ENCODE measurements at regions not wholly inside any gene's neighbourhood (a gene's known extent, or its start where the extent isn't known, plus 50 kb on each side); places are given as distances from the start of the nearest gene placed in this dataset.
"Not testable (repeated sequence)": the region's sequence is repeated elsewhere in the genome, so short reads cannot be mapped to it uniquely, and the experiment has no call there.

DNA sequence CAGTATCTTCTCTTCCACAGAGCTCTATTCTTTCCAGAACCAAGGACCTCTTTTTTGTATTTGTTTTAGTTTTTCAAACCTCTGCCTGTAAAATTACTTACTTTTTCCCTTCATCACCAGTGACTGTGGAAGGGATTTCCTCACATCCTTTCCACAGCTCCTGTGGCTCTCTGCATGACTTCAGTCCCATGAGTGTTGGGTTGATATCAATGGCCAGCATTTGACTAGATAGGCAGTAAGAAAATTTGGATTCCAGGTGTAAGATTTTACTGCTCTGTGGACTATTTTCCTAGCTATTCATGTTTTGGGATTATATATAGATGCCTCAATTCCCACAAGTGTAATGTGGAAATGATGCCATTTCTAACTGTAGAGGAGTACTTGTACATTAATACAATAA lies 171.5 kb upstream of the PTBP2 start:
- no peak for DNase-seq (ENCODE audit: low spot score)
- H3K4me3 Mint-ChIP-seq = no peak overlapping the region
- no peak overlapping the region for H3K27ac Mint-ChIP-seq
- no peaks in the 10 kb centered on the region for H3K36me3 Mint-ChIP-seq
- H3K4me1 Mint-ChIP-seq (ENCODE audit: low read depth in 2 of 2) = no peaks in the 10 kb centered on the region
- ATAC-seq = no peak
- no peaks in the 10 kb centered on the region for H3K27me3 Mint-ChIP-seq
- no peaks in the 10 kb centered on the region for H3K9me3 Mint-ChIP-seq

- H3K36me3 Mint-ChIP-seq = no peaks in the 10 kb centered on the region
- DNase-seq (ENCODE audit: low spot score) (no peak), ATAC-seq (no peak)
- no peak overlapping the region for H3K4me3 Mint-ChIP-seq
- no peaks in the 10 kb centered on the region for H3K27me3 Mint-ChIP-seq
- H3K27ac Mint-ChIP-seq = no peak overlapping the region
- peaks cover 4% of the 10 kb centered on the region for H3K9me3 Mint-ChIP-seq
- no peaks in the 10 kb centered on the region for H3K4me1 Mint-ChIP-seq (ENCODE audit: low read depth in 2 of 2)
Observed at GRCh38 chr1:96552451-96552850, 169.1 kb upstream of the PTBP2 start.

- ATAC-seq (no peak), DNase-seq (ENCODE audit: low spot score) (no peak)
- Mint-ChIP-seq H3K27ac (no peak overlapping the region), H3K36me3 (no peaks in the 10 kb centered on the region), H3K4me1 (ENCODE audit: low read depth in 2 of 2) (no peaks in the 10 kb centered on the region), H3K4me3 (no peak overlapping the region), H3K27me3 (no peaks in the 10 kb centered on the region), H3K9me3 (peaks cover 4% of the 10 kb centered on the region)
Observed at GRCh38 chr1:96553811-96554210, 167.8 kb upstream of the PTBP2 start.

- Mint-ChIP-seq H3K4me3 (no peak overlapping the region), H3K4me1 (ENCODE audit: low read depth in 2 of 2) (no peaks in the 10 kb centered on the region), H3K9me3 (peaks cover 4% of the 10 kb centered on the region), H3K27ac (no peak overlapping the region), H3K36me3 (no peaks in the 10 kb centered on the region), H3K27me3 (no peaks in the 10 kb centered on the region)
- DNase-seq (ENCODE audit: low spot score) (no peak), ATAC-seq (no peak)
Observed at GRCh38 chr1:96554364-96554763, 167.2 kb upstream of the PTBP2 start.

DNA sequence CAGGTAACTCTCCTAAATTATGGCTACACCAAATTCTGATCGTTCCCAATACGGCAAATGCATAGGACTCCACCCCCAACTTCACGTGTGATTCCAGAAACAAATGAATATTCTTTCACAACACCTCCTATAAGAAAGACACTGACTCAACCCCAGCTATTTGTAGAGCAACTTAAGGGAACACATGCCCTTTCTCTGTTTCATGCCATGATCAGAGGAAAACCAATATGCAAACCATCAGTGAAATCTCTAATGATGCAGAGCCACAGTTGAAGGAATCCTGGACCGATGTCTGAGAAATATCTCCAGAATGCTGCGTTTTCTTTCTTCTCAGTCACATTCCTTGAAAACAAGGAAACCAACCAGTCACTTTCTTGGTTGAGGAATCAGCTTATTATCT lies 164.2 kb upstream of the PTBP2 start:
- H3K27me3 Mint-ChIP-seq = no peaks in the 10 kb centered on the region
- no peaks in the 10 kb centered on the region for H3K4me1 Mint-ChIP-seq (ENCODE audit: low read depth in 2 of 2)
- no peaks in the 10 kb centered on the region for H3K36me3 Mint-ChIP-seq
- H3K9me3 Mint-ChIP-seq = peaks cover 6% of the 10 kb centered on the region
- no peak overlapping the region for H3K27ac Mint-ChIP-seq
- no peak overlapping the region for H3K4me3 Mint-ChIP-seq
- no peak for ATAC-seq
- no peak for DNase-seq (ENCODE audit: low spot score)

- no peak for ATAC-seq
Observed at GRCh38 chr1:96558635-96559034, 162.9 kb upstream of the PTBP2 start.

GRCh38 chr1:96559181-96559580 lies 162.4 kb upstream of the PTBP2 start:
- Mint-ChIP-seq H3K4me3 (no peak overlapping the region), H3K4me1 (ENCODE audit: low read depth in 2 of 2) (no peaks in the 10 kb centered on the region), H3K9me3 (peaks cover 6% of the 10 kb centered on the region), H3K36me3 (no peaks in the 10 kb centered on the region), H3K27me3 (no peaks in the 10 kb centered on the region), H3K27ac (no peak overlapping the region)
- DNase-seq (ENCODE audit: low spot score) (no peak), ATAC-seq (no peak)

More at GRCh38 chr1:96558635-96559034, 162.9 kb upstream of the PTBP2 start:
- H3K36me3 Mint-ChIP-seq = no peaks in the 10 kb centered on the region
- H3K27ac Mint-ChIP-seq = no peak overlapping the region
- H3K9me3 Mint-ChIP-seq = peaks cover 6% of the 10 kb centered on the region
- DNase-seq (ENCODE audit: low spot score) = no peak
- H3K27me3 Mint-ChIP-seq = no peaks in the 10 kb centered on the region
- H3K4me1 Mint-ChIP-seq (ENCODE audit: low read depth in 2 of 2) = no peaks in the 10 kb centered on the region
- H3K4me3 Mint-ChIP-seq = no peak overlapping the region

- Mint-ChIP-seq H3K36me3 (no peaks in the 10 kb centered on the region), H3K9me3 (peaks cover 6% of the 10 kb centered on the region), H3K27ac (no peak overlapping the region), H3K27me3 (no peaks in the 10 kb centered on the region), H3K4me1 (ENCODE audit: low read depth in 2 of 2) (no peaks in the 10 kb centered on the region), H3K4me3 (no peak overlapping the region)
- DNase-seq (ENCODE audit: low spot score) (no peak), ATAC-seq (no peak)
Observed at GRCh38 chr1:96559707-96560596, 161.6 kb upstream of the PTBP2 start.

GRCh38 chr1:96562094-96562493 lies 159.5 kb upstream of the PTBP2 start:
- H3K4me3 Mint-ChIP-seq = no peak overlapping the region
- DNase-seq (ENCODE audit: low spot score) = no peak
- peaks cover 2% of the 10 kb centered on the region for H3K9me3 Mint-ChIP-seq
- no peak overlapping the region for H3K27ac Mint-ChIP-seq
- no peak for ATAC-seq
- no peaks in the 10 kb centered on the region for H3K36me3 Mint-ChIP-seq
- no peaks in the 10 kb centered on the region for H3K4me1 Mint-ChIP-seq (ENCODE audit: low read depth in 2 of 2)
- no peaks in the 10 kb centered on the region for H3K27me3 Mint-ChIP-seq

- not testable (repeated sequence) for H3K4me3 Mint-ChIP-seq; DNase-seq (ENCODE audit: low spot score); H3K9me3 Mint-ChIP-seq; H3K36me3 Mint-ChIP-seq; H3K4me1 Mint-ChIP-seq (ENCODE audit: low read depth in 2 of 2); H3K27me3 Mint-ChIP-seq; ATAC-seq; H3K27ac Mint-ChIP-seq
Observed at GRCh38 chr1:96564401-96564800, 157.2 kb upstream of the PTBP2 start.

DNA sequence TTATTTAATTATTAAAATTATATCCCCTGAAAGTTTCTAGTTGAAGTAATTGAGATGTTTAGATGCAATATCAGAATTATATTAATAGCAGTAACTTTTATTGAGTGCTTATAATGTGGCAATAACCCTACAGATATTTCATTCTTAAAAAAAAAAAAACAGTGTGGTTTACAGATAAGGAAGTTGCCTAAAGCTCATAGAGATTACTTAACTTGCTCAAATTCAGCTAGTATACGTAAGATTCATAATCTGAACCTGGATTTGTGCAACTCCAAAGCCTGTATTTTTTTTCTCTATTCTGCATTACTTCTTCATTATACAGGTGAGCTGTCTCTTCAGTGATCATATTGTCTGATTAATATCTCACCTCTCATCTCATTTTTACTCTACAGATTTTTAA lies 156.0 kb upstream of the PTBP2 start:
- H3K4me1 Mint-ChIP-seq (ENCODE audit: low read depth in 2 of 2) = no peaks in the 10 kb centered on the region
- ATAC-seq = no peak
- no peaks in the 10 kb centered on the region for H3K27me3 Mint-ChIP-seq
- DNase-seq (ENCODE audit: low spot score) = no peak
- H3K27ac Mint-ChIP-seq = no peak overlapping the region
- no peak overlapping the region for H3K4me3 Mint-ChIP-seq
- peaks cover 2% of the 10 kb centered on the region for H3K9me3 Mint-ChIP-seq
- H3K36me3 Mint-ChIP-seq = no peaks in the 10 kb centered on the region

- H3K9me3 Mint-ChIP-seq = no peaks in the 10 kb centered on the region
- H3K27ac Mint-ChIP-seq = no peak overlapping the region
- no peaks in the 10 kb centered on the region for H3K36me3 Mint-ChIP-seq
- H3K27me3 Mint-ChIP-seq = no peaks in the 10 kb centered on the region
- ATAC-seq (no peak), DNase-seq (ENCODE audit: low spot score) (no peak)
- H3K4me3 Mint-ChIP-seq = no peak overlapping the region
- no peaks in the 10 kb centered on the region for H3K4me1 Mint-ChIP-seq (ENCODE audit: low read depth in 2 of 2)
Observed at GRCh38 chr1:96568639-96569038, 152.9 kb upstream of the PTBP2 start.

DNA sequence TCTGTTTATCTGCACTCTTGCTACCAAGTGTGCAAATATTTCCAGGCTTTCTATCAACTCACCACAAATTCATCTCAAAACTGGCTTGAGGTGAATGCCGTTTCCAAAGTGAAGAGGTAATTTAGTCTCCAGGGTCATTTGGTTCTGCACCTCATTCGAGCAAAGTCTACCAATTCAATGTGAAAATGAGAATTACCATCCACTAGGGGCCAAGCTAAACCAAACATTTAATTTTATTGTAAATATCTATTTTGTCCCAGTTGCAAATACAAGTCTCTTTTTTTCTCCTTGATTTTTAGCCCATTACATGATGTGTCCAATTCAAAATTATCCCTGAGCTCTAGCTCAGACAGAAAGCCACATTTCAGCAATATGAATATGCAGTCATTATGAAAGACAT lies 152.3 kb upstream of the PTBP2 start:
- peaks cover 3% of the 10 kb centered on the region for H3K9me3 Mint-ChIP-seq
- no peaks in the 10 kb centered on the region for H3K4me1 Mint-ChIP-seq (ENCODE audit: low read depth in 2 of 2)
- ATAC-seq (no peak), DNase-seq (ENCODE audit: low spot score) (no peak)
- H3K27ac Mint-ChIP-seq = no peak overlapping the region
- no peaks in the 10 kb centered on the region for H3K36me3 Mint-ChIP-seq
- no peaks in the 10 kb centered on the region for H3K27me3 Mint-ChIP-seq
- no peak overlapping the region for H3K4me3 Mint-ChIP-seq

GRCh38 chr1:96579636-96580035 lies 141.9 kb upstream of the PTBP2 start:
- Mint-ChIP-seq H3K27me3 (no peaks in the 10 kb centered on the region), H3K4me1 (ENCODE audit: low read depth in 2 of 2) (no peaks in the 10 kb centered on the region), H3K4me3 (no peak overlapping the region), H3K36me3 (no peaks in the 10 kb centered on the region), H3K27ac (no peak overlapping the region), H3K9me3 (peaks cover 3% of the 10 kb centered on the region)
- DNase-seq (ENCODE audit: low spot score) = no peak
- no peak for ATAC-seq

DNA sequence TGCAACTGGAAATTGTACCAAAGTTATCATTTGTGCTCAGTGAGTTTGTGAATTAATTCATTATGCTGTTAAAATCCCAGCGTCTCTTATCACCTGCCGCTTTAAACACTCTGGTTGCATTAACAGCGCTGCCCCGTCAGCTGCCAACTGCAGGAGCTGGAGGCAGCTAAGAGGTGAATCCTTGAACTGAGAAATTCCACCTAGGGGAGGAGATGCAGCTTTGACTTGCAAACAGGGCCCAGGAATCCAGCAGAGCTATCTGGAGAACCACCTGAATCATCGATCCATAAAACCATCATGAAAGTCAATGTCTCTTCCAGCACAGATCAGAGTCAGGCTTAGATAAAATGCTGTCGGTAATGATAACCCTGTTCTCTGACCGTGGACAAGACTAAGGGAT lies 140.7 kb upstream of the PTBP2 start:
- DNase-seq (ENCODE audit: low spot score) (no peak), ATAC-seq (no peak)
- H3K27me3 Mint-ChIP-seq = no peaks in the 10 kb centered on the region
- no peak overlapping the region for H3K27ac Mint-ChIP-seq
- peaks cover 3% of the 10 kb centered on the region for H3K9me3 Mint-ChIP-seq
- no peaks in the 10 kb centered on the region for H3K4me1 Mint-ChIP-seq (ENCODE audit: low read depth in 2 of 2)
- H3K36me3 Mint-ChIP-seq = no peaks in the 10 kb centered on the region
- no peak overlapping the region for H3K4me3 Mint-ChIP-seq
